Karpas-422 (cell line): ENCODE measurements at regions not wholly inside any gene's neighbourhood (a gene's known extent, or its start where the extent isn't known, plus 50 kb on each side); places are given as distances from the start of the nearest gene placed in this dataset.

Source experiments
- DNase-seq: peaks from one replicate; pipeline ENCODE4 v3.0.0-alpha.2; 2015
- H2AFZ ChIP-seq: fragments of 200-600 bp; sonication (generic); 2 replicates; pipeline ENCODE4 v1.6.1; 2014; ENCODE audit warnings: antibody characterized with exemption, low read length, mixed read lengths
- H3K27ac ChIP-seq: fragments of 200-600 bp; sonication (generic); 2 replicates; pipeline ENCODE4 v1.5.1; 2014; ENCODE audit warnings: mild to moderate bottlenecking, low read length, moderate library complexity
- H3K27me3 ChIP-seq: fragments of 200-600 bp; sonication (generic); 2 replicates; pipeline ENCODE4 v1.6.1; 2014; ENCODE audit warnings: low read length, mixed read lengths
- H3K36me3 ChIP-seq: fragments of 200-600 bp; sonication (generic); 2 replicates; pipeline ENCODE4 v1.6.1; 2014; ENCODE audit warnings: low read length, mixed read lengths; ENCODE audit not compliant: insufficient read depth
- H3K4me1 ChIP-seq: fragments of 200-600 bp; sonication (generic); 2 replicates; pipeline ENCODE4 v1.6.1; 2014; ENCODE audit warnings: mild to moderate bottlenecking, low read length, mixed read lengths
- H3K4me2 ChIP-seq: fragments of 200-600 bp; sonication (generic); 2 replicates; pipeline ENCODE4 v1.6.1; 2014; ENCODE audit warnings: low read length, low read depth, mild to moderate bottlenecking; ENCODE audit not compliant: poor library complexity, severe bottlenecking
- H3K4me3 ChIP-seq: fragments of 200-600 bp; sonication (generic); 2 replicates; pipeline ENCODE4 v1.5.1; 2014; ENCODE audit warnings: mild to moderate bottlenecking, antibody characterized with exemption, low read length, mixed read lengths
- H3K79me2 ChIP-seq: fragments of 200-600 bp; sonication (generic); 2 replicates; pipeline ENCODE4 v1.6.1; 2014; ENCODE audit warnings: mild to moderate bottlenecking, low read length, mixed read lengths
- H3K9ac ChIP-seq: fragments of 200-600 bp; sonication (generic); 2 replicates; pipeline ENCODE4 v1.6.0; 2014; ENCODE audit warnings: low read length
- H3K9me2 ChIP-seq: fragments of 200-600 bp; sonication (generic), shearing (Covaris generic); replicated peaks from 2 replicates; pipeline ENCODE4 v1.6.0; 2014; ENCODE audit warnings: mild to moderate bottlenecking, low read length, moderate library complexity; ENCODE audit not compliant: insufficient read depth
- H3K9me3 ChIP-seq: fragments of 300-700, 200-600 bp; sonication (generic); 2 replicates; pipeline ENCODE4 v1.6.1; 2014; ENCODE audit warnings: low read length, mixed read lengths
- H4K20me1 ChIP-seq: fragments of 200-600 bp; sonication (generic); 2 replicates; pipeline ENCODE4 v1.6.1; 2014; ENCODE audit warnings: mild to moderate bottlenecking, antibody characterized with exemption, low read length, low read depth; ENCODE audit not compliant: insufficient read depth

GRCh38 chr1:230518511-230518910 is 92.4 kb upstream of the PGBD5 start:
- Histone ChIP-seq H3K4me1 (no peaks in the 10 kb centered on the region), H3K36me3 (no peaks in the 10 kb centered on the region), H2AFZ (no peak overlapping the region), H3K9me2 (no peaks in the 10 kb centered on the region), H3K27me3 (no peaks in the 10 kb centered on the region), H3K79me2 (no peaks in the 10 kb centered on the region), H3K27ac (no peak overlapping the region), H3K9ac (no peak overlapping the region), H3K4me2 (no peak overlapping the region), H3K4me3 (no peak overlapping the region), H4K20me1 (no peaks in the 10 kb centered on the region), H3K9me3 (no peaks in the 10 kb centered on the region)
- DNase-seq = no peak

- Histone ChIP-seq H3K27me3 (no peaks in the 10 kb centered on the region), H3K4me3 (no peak overlapping the region), H2AFZ (no peak overlapping the region), H3K9ac (no peak overlapping the region), H3K9me2 (no peaks in the 10 kb centered on the region), H3K9me3 (no peaks in the 10 kb centered on the region), H3K27ac (no peak overlapping the region), H3K4me2 (no peak overlapping the region), H3K36me3 (no peaks in the 10 kb centered on the region), H3K4me1 (no peaks in the 10 kb centered on the region), H3K79me2 (no peaks in the 10 kb centered on the region), H4K20me1 (no peaks in the 10 kb centered on the region)
- no peak for DNase-seq
Measured at GRCh38 chr1:230517786-230518185, 91.7 kb upstream of the PGBD5 start.

DNA sequence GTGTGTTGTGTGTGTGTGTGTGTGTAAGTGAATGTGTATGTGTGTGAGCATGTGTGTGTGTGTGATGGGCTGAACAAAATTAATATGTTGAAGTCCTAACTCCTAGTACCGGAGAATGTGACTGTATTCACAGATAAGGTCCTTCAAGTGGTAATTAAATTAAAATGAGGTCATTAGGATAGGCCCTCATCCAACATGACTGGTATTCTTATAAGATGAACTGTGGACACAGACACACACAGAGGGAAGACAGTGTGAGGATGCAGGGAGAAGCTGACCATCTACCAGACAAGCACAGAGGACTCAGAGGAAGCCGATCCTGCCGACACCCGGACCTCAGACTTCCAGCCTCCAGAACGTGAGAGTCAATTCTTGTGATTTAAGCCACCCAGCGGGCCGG is 91.2 kb upstream of the PGBD5 start:
- Histone ChIP-seq H3K27me3 (no peaks in the 10 kb centered on the region), H3K27ac (no peak overlapping the region), H3K4me1 (no peaks in the 10 kb centered on the region), H3K36me3 (no peaks in the 10 kb centered on the region), H3K4me3 (no peak overlapping the region), H3K79me2 (no peaks in the 10 kb centered on the region), H2AFZ (no peak overlapping the region), H3K4me2 (no peak overlapping the region), H4K20me1 (no peaks in the 10 kb centered on the region), H3K9me3 (no peaks in the 10 kb centered on the region), H3K9ac (no peak overlapping the region), H3K9me2 (no peaks in the 10 kb centered on the region)
- DNase-seq = no peak

GRCh38 chr1:230516889-230517288 is 90.8 kb upstream of the PGBD5 start:
- Histone ChIP-seq H4K20me1 (no peaks in the 10 kb centered on the region), H3K9me3 (no peaks in the 10 kb centered on the region), H3K9me2 (no peaks in the 10 kb centered on the region), H2AFZ (no peak overlapping the region), H3K27me3 (no peaks in the 10 kb centered on the region), H3K4me2 (no peak overlapping the region), H3K4me1 (no peaks in the 10 kb centered on the region), H3K79me2 (no peaks in the 10 kb centered on the region), H3K27ac (no peak overlapping the region), H3K36me3 (no peaks in the 10 kb centered on the region), H3K9ac (no peak overlapping the region), H3K4me3 (no peak overlapping the region)
- no peak for DNase-seq

DNA sequence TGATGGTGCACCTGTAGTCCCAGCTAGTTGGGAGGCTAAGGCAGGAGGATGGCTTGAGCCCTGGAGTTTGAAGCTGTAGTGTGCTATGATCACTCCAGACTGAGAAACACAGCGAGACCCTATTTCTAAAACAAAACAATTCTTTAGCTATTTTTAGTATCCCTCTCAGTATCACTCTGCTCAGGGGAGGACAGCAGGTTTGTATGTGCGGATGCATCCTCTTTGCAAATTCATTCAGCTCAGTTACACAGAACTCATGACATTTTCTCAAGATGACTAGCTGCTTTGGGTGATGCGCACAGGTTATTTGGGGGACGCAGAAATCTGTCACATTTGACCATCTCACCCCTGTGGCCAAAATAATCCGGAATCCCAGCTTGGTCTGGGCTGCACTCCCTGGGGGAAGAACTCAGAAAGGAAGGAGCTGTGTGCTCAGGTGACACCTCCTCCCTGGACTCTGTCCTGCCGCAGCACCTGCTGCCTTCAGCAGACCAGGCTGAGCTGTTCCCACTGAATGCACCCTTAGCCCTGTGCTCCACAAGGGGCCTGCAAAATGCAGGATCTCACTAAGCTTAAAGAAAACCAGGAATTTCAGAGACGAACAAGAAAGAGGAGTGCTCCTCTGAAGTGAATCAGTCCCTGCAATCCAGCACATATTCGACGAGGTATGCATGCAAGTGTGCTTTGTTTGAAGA is 89.5 kb upstream of the PGBD5 start:
- H3K36me3 ChIP-seq = no peaks in the 10 kb centered on the region
- H4K20me1 ChIP-seq = no peaks in the 10 kb centered on the region
- H3K4me3 ChIP-seq = no peak overlapping the region
- H3K4me1 ChIP-seq = no peaks in the 10 kb centered on the region
- H3K9me2 ChIP-seq = no peaks in the 10 kb centered on the region
- no peaks in the 10 kb centered on the region for H3K9me3 ChIP-seq
- H3K27ac ChIP-seq = no peak overlapping the region
- no peak overlapping the region for H2AFZ ChIP-seq
- H3K79me2 ChIP-seq = no peaks in the 10 kb centered on the region
- H3K4me2 ChIP-seq = no peak overlapping the region
- H3K27me3 ChIP-seq = no peaks in the 10 kb centered on the region
- no peak for DNase-seq
- no peak overlapping the region for H3K9ac ChIP-seq

GRCh38 chr1:230510496-230510895 is 84.4 kb upstream of the PGBD5 start:
- H3K4me1 ChIP-seq = no peaks in the 10 kb centered on the region
- no peaks in the 10 kb centered on the region for H4K20me1 ChIP-seq
- H2AFZ ChIP-seq = no peak overlapping the region
- no peaks in the 10 kb centered on the region for H3K9me2 ChIP-seq
- no peaks in the 10 kb centered on the region for H3K36me3 ChIP-seq
- H3K27me3 ChIP-seq = no peaks in the 10 kb centered on the region
- no peak for DNase-seq
- H3K4me2 ChIP-seq = no peak overlapping the region
- H3K9ac ChIP-seq = no peak overlapping the region
- H3K9me3 ChIP-seq = no peaks in the 10 kb centered on the region
- no peak overlapping the region for H3K4me3 ChIP-seq
- H3K27ac ChIP-seq = no peak overlapping the region
- H3K79me2 ChIP-seq = no peaks in the 10 kb centered on the region

DNA sequence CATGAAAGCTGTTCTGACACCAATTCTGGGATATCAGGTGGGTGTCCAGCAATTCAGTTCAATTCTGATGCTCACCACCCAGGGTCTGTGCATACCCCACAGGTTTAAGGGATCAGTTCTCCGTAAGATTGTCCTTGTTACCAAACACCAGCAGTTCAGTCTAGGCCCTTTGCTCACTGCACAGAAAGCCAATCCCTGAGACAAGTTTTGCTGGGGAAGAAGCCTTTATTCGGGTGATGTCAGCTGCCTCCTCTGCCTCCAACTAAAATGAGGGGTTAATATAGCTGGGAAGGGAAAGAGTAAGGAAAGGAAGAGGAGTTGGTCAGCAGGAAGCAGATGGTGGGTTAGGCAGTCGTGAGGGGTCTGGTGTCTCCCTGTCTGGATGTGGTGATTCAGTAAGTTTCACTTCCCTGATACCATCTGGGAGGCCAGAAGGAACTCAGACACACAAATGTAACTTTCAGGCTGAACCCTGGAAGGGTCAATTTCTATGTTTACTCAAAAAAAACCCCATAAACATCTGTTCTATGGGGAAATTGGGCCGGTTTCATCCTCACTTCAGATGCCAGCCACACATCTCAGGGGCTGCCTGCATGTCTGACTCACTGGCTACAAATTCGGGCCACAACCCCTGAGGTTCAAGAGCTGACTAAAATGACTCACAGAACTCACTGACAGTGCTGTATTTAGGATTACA is 83.3 kb upstream of the PGBD5 start:
- no peak overlapping the region for H3K9ac ChIP-seq
- H3K27ac ChIP-seq = no peak overlapping the region
- no peaks in the 10 kb centered on the region for H3K4me1 ChIP-seq
- H3K9me3 ChIP-seq = no peaks in the 10 kb centered on the region
- H3K4me2 ChIP-seq = no peak overlapping the region
- no peaks in the 10 kb centered on the region for H3K9me2 ChIP-seq
- H2AFZ ChIP-seq = no peak overlapping the region
- H3K36me3 ChIP-seq = no peaks in the 10 kb centered on the region
- no peaks in the 10 kb centered on the region for H3K27me3 ChIP-seq
- no peaks in the 10 kb centered on the region for H4K20me1 ChIP-seq
- no peaks in the 10 kb centered on the region for H3K79me2 ChIP-seq
- DNase-seq = no peak
- no peak overlapping the region for H3K4me3 ChIP-seq

GRCh38 chr1:230507666-230508402 is 81.7 kb upstream of the PGBD5 start:
- Histone ChIP-seq H3K4me2 (no peak overlapping the region), H2AFZ (no peak overlapping the region), H3K36me3 (no peaks in the 10 kb centered on the region), H3K9me2 (no peaks in the 10 kb centered on the region), H3K9ac (no peak overlapping the region), H3K27ac (no peak overlapping the region), H3K4me1 (no peaks in the 10 kb centered on the region), H3K27me3 (no peaks in the 10 kb centered on the region), H3K9me3 (no peaks in the 10 kb centered on the region), H4K20me1 (no peaks in the 10 kb centered on the region), H3K4me3 (no peak overlapping the region), H3K79me2 (no peaks in the 10 kb centered on the region)
- no peak for DNase-seq
